ENCODE measurements at regions not wholly inside any gene's neighbourhood (a gene's known extent, or its start where the extent isn't known, plus 50 kb on each side); places are given as distances from the start of the nearest gene placed in this dataset.

DNA sequence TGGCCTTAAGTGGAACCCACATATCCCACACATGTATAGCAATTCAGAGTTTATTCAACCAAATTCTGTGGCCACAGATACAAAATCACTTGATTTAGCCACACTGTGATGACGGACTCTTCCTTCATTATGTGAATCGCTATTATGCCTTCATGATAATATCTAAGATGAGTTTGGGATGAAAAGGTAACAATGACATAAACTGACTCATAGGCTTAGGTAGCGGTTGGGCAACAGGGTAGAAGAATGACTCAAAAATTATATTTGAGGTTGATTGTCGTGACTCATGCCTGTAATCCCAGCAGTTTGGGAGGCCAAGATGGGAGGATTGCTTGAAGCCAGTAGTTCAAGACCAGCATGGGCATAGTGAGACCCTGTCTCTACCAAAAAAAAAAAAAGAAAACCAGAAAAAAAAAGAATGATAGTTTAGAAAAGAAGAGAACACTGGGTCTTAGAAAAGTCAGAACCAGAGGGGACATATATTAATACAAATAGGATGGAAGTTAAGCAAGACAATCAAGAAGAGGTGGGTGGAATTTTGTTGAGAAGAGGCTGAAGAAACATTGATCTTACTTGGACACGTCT lies 70.4 kb upstream of the USP9X start:
- TF ChIP-seq POLR2AphosphoS5 (IDR thresholded peaks at IDR 0.05; ENCODE audit: low read depth, low read length), result no peak
- no peak for TF ChIP-seq POLR2A (IDR thresholded peaks at IDR 0.05; ENCODE audit: low read depth, low read length)

Measured in GM12892 (cell line).